ENCODE measurements at regions not wholly inside any gene's neighbourhood (a gene's known extent, or its start where the extent isn't known, plus 50 kb on each side); places are given as distances from the start of the nearest gene placed in this dataset.

DNA sequence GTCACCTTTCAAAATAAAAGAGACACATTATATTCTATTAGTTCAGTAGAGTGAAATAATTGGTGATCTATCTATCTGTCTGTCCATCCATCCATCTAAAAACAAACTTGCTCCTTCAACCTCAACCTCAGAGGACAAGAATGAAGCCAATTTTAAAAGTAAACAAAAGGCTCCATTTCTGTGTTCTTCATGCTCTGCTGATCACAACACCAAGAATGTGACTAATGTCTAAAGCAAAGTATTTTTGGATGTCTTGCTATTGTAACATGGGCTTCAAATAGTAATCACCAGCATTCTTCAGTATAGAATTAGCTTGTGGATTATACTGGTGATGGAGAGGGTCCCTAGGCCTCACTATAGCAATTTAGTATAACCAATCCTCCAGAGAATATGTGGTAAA lies 1304.4 kb downstream of the MAT2B start:
- Histone ChIP-seq H3K4me1 (ENCODE audit: control insufficient read depth in 1 of 2, insufficient read depth in 2 of 2, low read length in 2 of 2) (no peaks in the 10 kb centered on the region), H3K9me3 (replicated peaks in 1 of 2; ENCODE audit: control insufficient read depth in 1 of 2, insufficient read depth in 1 of 2, low read length in 2 of 2) (no peaks in the 10 kb centered on the region), H3K4me2 (replicated peaks; ENCODE audit: extremely low read depth, low read length, poor library complexity, severe bottlenecking) (no peak overlapping the region), H2AFZ (ENCODE audit: insufficient read depth, low read depth, low read length, poor library complexity, severe bottlenecking) (no peak overlapping the region), H3K4me3 (replicated peaks in 1 of 3; ENCODE audit: low read depth in 2 of 3, low read length in 3 of 3) (no peak overlapping the region), H3K79me2 (ENCODE audit: insufficient read depth, low read length) (no peaks in the 10 kb centered on the region), H3K9ac (ENCODE audit: insufficient read depth, low read length, poor library complexity, severe bottlenecking) (no peak overlapping the region), H3K27me3 (ENCODE audit: control insufficient read depth in 2 of 2, insufficient read depth in 2 of 2, low read length in 2 of 2) (no peaks in the 10 kb centered on the region), H3K36me3 (replicated peaks in 1 of 2; ENCODE audit: control insufficient read depth in 1 of 2, insufficient read depth in 2 of 2, low read length in 2 of 2) (no peaks in the 10 kb centered on the region), H4K20me1 (ENCODE audit: insufficient read depth, low read length) (no peaks in the 10 kb centered on the region), H3K27ac (ENCODE audit: low read depth in 1 of 2, low read length in 2 of 2) (no peak overlapping the region)
- no peak overlapping the region for H3K4me3 Mint-ChIP-seq
- H3K36me3 Mint-ChIP-seq: no peaks in the 10 kb centered on the region
- peaks cover 0 to 5% (median 2%) of the 10 kb centered on the region in 7 donors for H3K9me3 Mint-ChIP-seq
- H3K27ac Mint-ChIP-seq: no peak overlapping the region
- DNase-seq: no peak
- H3K27me3 Mint-ChIP-seq (ENCODE audit: low read depth in 3 of 3): peaks cover 0 to 6% (median 2%) of the 10 kb centered on the region in 3 donors
- no peaks in the 10 kb centered on the region for H3K4me1 Mint-ChIP-seq
- no peak for TF ChIP-seq CTCF (IDR thresholded peaks at IDR 0.05)
- intact Hi-C loops (cut with micrococcal nuclease): no loop called here

GRCh38 chr5:164818445-164818844 lies 1313.0 kb downstream of the MAT2B start:
- H3K36me3 ChIP-seq (replicated peaks in 1 of 2; ENCODE audit: control insufficient read depth in 1 of 2, insufficient read depth in 2 of 2, low read length in 2 of 2): no peaks in the 10 kb centered on the region
- H3K36me3 Mint-ChIP-seq: no peaks in the 10 kb centered on the region
- TF ChIP-seq CTCF (IDR thresholded peaks at IDR 0.05): no peak
- H3K9ac ChIP-seq (ENCODE audit: insufficient read depth, low read length, poor library complexity, severe bottlenecking): no peak overlapping the region
- no peak overlapping the region for H3K4me2 ChIP-seq (replicated peaks; ENCODE audit: extremely low read depth, low read length, poor library complexity, severe bottlenecking)
- no peaks in the 10 kb centered on the region for H3K79me2 ChIP-seq (ENCODE audit: insufficient read depth, low read length)
- H4K20me1 ChIP-seq (ENCODE audit: insufficient read depth, low read length): no peaks in the 10 kb centered on the region
- WGBS (ENCODE audit: insufficient coverage): no CpG with 5 or more reads among the region's 1 CpG
- H3K4me1 Mint-ChIP-seq: peaks cover 2% of the 10 kb centered on the region
- no peak for DNase-seq
- H3K4me3 ChIP-seq (replicated peaks in 1 of 3; ENCODE audit: low read depth in 2 of 3, low read length in 3 of 3): no peak overlapping the region
- intact Hi-C loops (cut with micrococcal nuclease): no loop called here
- no peak overlapping the region for H3K4me3 Mint-ChIP-seq
- peaks cover 0 to 2% (median 2%) of the 10 kb centered on the region in 3 donors for H3K27me3 Mint-ChIP-seq (ENCODE audit: low read depth in 3 of 3)
- H3K4me1 ChIP-seq (ENCODE audit: control insufficient read depth in 1 of 2, insufficient read depth in 2 of 2, low read length in 2 of 2): no peaks in the 10 kb centered on the region
- H3K9me3 Mint-ChIP-seq: peaks cover 0 to 5% (median 0%) of the 10 kb centered on the region in 7 donors
- H3K9me3 ChIP-seq (replicated peaks in 1 of 2; ENCODE audit: control insufficient read depth in 1 of 2, insufficient read depth in 1 of 2, low read length in 2 of 2): no peaks in the 10 kb centered on the region
- no peak overlapping the region for H2AFZ ChIP-seq (ENCODE audit: insufficient read depth, low read depth, low read length, poor library complexity, severe bottlenecking)
- no peak overlapping the region for H3K27ac ChIP-seq (ENCODE audit: low read depth in 1 of 2, low read length in 2 of 2)
- no peaks in the 10 kb centered on the region for H3K27me3 ChIP-seq (ENCODE audit: control insufficient read depth in 2 of 2, insufficient read depth in 2 of 2, low read length in 2 of 2)
- no peak overlapping the region for H3K27ac Mint-ChIP-seq

Data from CD14-positive monocyte (primary cell).